ENCODE measurements at regions not wholly inside any gene's neighbourhood (a gene's known extent, or its start where the extent isn't known, plus 50 kb on each side); places are given as distances from the start of the nearest gene placed in this dataset.

- no peak for DNase-seq (ENCODE audit: low spot score in 2 of 2)
- TF ChIP-seq CTCF (IDR thresholded peaks at IDR 0.05) = no peak
- intact Hi-C loops (cut with DNase I) = no loop called here
Measured at GRCh38 chr5:45029553-45029952, 220.8 kb downstream of the MRPS30 start.

GRCh38 chr5:45035991-45036390, 227.2 kb downstream of the MRPS30 start:
- no peak for DNase-seq (ENCODE audit: low spot score in 2 of 2)
- no peak for TF ChIP-seq CTCF (IDR thresholded peaks at IDR 0.05)
- H3K27ac ChIP-seq = no peak overlapping the region
- intact Hi-C loops (cut with DNase I) = no loop called here
- H3K4me1 ChIP-seq = no peaks in the 10 kb centered on the region
- H3K27me3 ChIP-seq = no peaks in the 10 kb centered on the region
- H3K9me3 ChIP-seq = no peaks in the 10 kb centered on the region
- no peak overlapping the region for H3K4me3 ChIP-seq
- H3K36me3 ChIP-seq = no peaks in the 10 kb centered on the region

More at GRCh38 chr5:45029553-45029952, 220.8 kb downstream of the MRPS30 start:
- Histone ChIP-seq H3K9me3 (no peaks in the 10 kb centered on the region), H3K27me3 (no peaks in the 10 kb centered on the region), H3K4me1 (no peaks in the 10 kb centered on the region), H3K27ac (no peak overlapping the region), H3K36me3 (no peaks in the 10 kb centered on the region), H3K4me3 (no peak overlapping the region)

- Histone ChIP-seq H3K4me1 (no peaks in the 10 kb centered on the region), H3K27ac (no peak overlapping the region), H3K27me3 (no peaks in the 10 kb centered on the region), H3K4me3 (no peak overlapping the region), H3K9me3 (no peaks in the 10 kb centered on the region), H3K36me3 (no peaks in the 10 kb centered on the region)
- DNase-seq (ENCODE audit: low spot score in 2 of 2) = no peak
- no peak for TF ChIP-seq CTCF (IDR thresholded peaks at IDR 0.05)
- intact Hi-C loops (cut with DNase I) = no loop called here
Measured at GRCh38 chr5:45037927-45038326, 229.2 kb downstream of the MRPS30 start.

GRCh38 chr5:45038366-45038987, 229.7 kb downstream of the MRPS30 start:
- intact Hi-C loops (cut with DNase I) = no loop called here
- no peaks in the 10 kb centered on the region for H3K27me3 ChIP-seq
- no peaks in the 10 kb centered on the region for H3K9me3 ChIP-seq
- H3K4me3 ChIP-seq = no peak overlapping the region
- H3K27ac ChIP-seq = no peak overlapping the region
- no peak for DNase-seq (ENCODE audit: low spot score in 2 of 2)
- no peaks in the 10 kb centered on the region for H3K4me1 ChIP-seq
- no peaks in the 10 kb centered on the region for H3K36me3 ChIP-seq
- peak in 1 of 3 experiments; percentile 28 for TF ChIP-seq CTCF (IDR thresholded peaks at IDR 0.05)

- Histone ChIP-seq H3K27me3 (no peaks in the 10 kb centered on the region), H3K4me3 (no peak overlapping the region), H3K9me3 (no peaks in the 10 kb centered on the region), H3K27ac (no peak overlapping the region), H3K4me1 (no peaks in the 10 kb centered on the region), H3K36me3 (no peaks in the 10 kb centered on the region)
- no peak for TF ChIP-seq CTCF (IDR thresholded peaks at IDR 0.05)
- no peak for DNase-seq (ENCODE audit: low spot score in 2 of 2)
- intact Hi-C loops (cut with DNase I) = no loop called here
Measured at GRCh38 chr5:45042283-45042682, 233.5 kb downstream of the MRPS30 start.

GRCh38 chr5:45057564-45057963, 248.8 kb downstream of the MRPS30 start:
- intact Hi-C loops (cut with DNase I) = no loop called here
- Histone ChIP-seq H3K27me3 (no peaks in the 10 kb centered on the region), H3K36me3 (no peaks in the 10 kb centered on the region), H3K4me1 (no peaks in the 10 kb centered on the region), H3K4me3 (no peak overlapping the region), H3K27ac (no peak overlapping the region), H3K9me3 (no peaks in the 10 kb centered on the region)
- no peak for DNase-seq (ENCODE audit: low spot score in 2 of 2)
- no peak for TF ChIP-seq CTCF (IDR thresholded peaks at IDR 0.05)
